ENCODE measurements at regions not wholly inside any gene's neighbourhood (a gene's known extent, or its start where the extent isn't known, plus 50 kb on each side); places are given as distances from the start of the nearest gene placed in this dataset.

DNA sequence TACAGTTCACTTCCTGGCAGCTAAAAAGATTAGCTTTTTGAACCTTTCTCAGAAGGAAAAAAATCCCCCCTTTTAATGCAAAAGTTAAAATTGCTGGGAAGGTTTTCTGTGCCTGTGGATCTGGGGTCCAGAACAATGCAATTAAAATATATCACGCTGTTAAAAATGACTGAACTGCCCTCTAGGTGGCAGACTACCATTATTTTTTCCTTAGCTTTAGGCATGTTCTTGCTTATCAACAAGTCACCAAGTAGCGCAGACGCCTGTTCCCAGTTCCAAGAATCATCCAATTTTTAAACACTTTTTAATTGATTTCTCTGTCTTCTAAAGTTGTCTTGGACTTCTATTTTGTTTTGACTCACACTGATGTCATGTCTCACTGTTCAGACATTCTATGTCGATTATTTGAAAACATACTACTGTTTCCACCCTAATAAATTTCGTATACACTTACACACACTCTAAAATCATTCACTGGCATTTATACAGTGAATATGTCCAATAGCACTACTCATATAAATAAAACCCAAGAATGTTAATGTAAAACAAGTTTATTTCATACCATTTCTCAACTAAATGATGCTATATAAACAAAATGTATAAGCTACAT, 661.6 kb downstream of the RAPGEF2 start:
- Histone ChIP-seq H3K4me3 (ENCODE audit: low read length) (no peak overlapping the region), H3K9ac (ENCODE audit: low read length) (no peak overlapping the region), H3K27me3 (ENCODE audit: control insufficient read depth, insufficient read depth, low read length) (no peaks in the 10 kb centered on the region), H3K36me3 (ENCODE audit: control insufficient read depth, low read depth, low read length) (no peaks in the 10 kb centered on the region), H3K9me3 (ENCODE audit: control insufficient read depth, low read depth, low read length) (peaks cover 6% of the 10 kb centered on the region), H3K4me1 (ENCODE audit: control insufficient read depth, low read depth, low read length) (no peaks in the 10 kb centered on the region), H3K27ac (ENCODE audit: low read length) (no peak overlapping the region)

DNA sequence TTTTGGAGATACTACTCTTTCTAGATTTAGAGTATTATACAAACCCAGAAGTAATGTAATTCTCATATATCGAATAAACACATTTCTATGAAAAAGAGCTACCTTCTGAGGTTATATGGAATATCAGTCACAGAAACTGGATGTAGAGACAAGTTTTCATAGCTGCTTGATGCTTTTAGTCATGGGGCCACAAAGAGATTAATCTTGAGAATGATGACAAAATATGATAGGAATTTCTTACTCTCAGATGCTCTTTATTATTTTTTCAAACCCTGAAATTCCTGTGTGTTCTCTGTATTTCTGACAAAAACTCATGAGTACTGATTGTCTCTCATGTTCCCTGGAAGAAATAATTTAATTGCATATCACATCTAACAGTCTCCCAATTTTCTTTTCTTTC, 662.5 kb downstream of the RAPGEF2 start:
- Histone ChIP-seq H3K4me1 (ENCODE audit: control insufficient read depth, low read depth, low read length) (no peaks in the 10 kb centered on the region), H3K36me3 (ENCODE audit: control insufficient read depth, low read depth, low read length) (no peaks in the 10 kb centered on the region), H3K4me3 (ENCODE audit: low read length) (no peak overlapping the region), H3K27ac (ENCODE audit: low read length) (no peak overlapping the region), H3K9ac (ENCODE audit: low read length) (no peak overlapping the region), H3K9me3 (ENCODE audit: control insufficient read depth, low read depth, low read length) (peaks cover 6% of the 10 kb centered on the region), H3K27me3 (ENCODE audit: control insufficient read depth, insufficient read depth, low read length) (no peaks in the 10 kb centered on the region)

DNA sequence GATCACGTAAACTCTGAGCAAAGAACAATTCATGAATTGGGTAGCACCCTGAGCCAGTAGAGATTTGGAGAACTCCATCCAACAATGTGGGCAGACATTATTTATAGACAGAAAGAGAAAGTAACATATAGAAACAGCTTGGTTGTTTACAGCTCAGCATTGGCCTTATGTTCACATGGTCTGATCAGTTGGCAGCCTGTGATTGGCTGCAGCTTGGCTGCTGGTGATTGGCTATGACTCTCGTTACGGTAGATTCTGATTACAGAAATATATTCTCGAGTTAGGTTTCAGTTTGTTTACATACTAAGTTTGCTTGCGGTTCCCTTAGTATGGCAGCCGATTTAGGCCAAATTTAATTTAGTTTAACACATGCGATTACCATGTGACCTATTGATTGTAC, 663.4 kb downstream of the RAPGEF2 start:
- Histone ChIP-seq H3K4me1 (ENCODE audit: control insufficient read depth, low read depth, low read length) (no peaks in the 10 kb centered on the region), H3K27me3 (ENCODE audit: control insufficient read depth, insufficient read depth, low read length) (no peaks in the 10 kb centered on the region), H3K4me3 (ENCODE audit: low read length) (no peak overlapping the region), H3K36me3 (ENCODE audit: control insufficient read depth, low read depth, low read length) (no peaks in the 10 kb centered on the region), H3K27ac (ENCODE audit: low read length) (no peak overlapping the region), H3K9ac (ENCODE audit: low read length) (no peak overlapping the region), H3K9me3 (ENCODE audit: control insufficient read depth, low read depth, low read length) (peaks cover 6% of the 10 kb centered on the region)

DNA sequence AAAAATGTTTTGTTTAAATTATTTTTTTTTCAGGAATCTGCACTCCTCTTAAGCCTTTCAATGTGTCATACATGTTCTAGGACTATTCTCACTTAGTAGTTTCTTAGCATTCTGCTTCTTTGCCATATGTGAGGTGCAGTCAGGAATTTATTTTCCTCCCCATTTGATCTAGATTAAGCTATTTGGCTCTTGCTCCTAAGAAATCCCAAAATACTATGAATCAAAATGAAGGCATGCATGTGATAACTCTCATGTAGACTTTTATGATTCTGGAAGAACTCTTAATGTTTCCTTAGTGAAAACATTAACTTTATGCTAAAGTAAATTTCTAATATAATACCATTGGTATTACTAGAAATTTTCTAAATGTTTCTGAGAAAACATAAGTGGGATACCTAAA, 664.5 kb downstream of the RAPGEF2 start:
- no peaks in the 10 kb centered on the region for H3K27me3 ChIP-seq (ENCODE audit: control insufficient read depth, insufficient read depth, low read length)
- H3K4me1 ChIP-seq (ENCODE audit: control insufficient read depth, low read depth, low read length), result no peaks in the 10 kb centered on the region
- H3K9me3 ChIP-seq (ENCODE audit: control insufficient read depth, low read depth, low read length), result peaks cover 6% of the 10 kb centered on the region
- no peak overlapping the region for H3K27ac ChIP-seq (ENCODE audit: low read length)
- H3K36me3 ChIP-seq (ENCODE audit: control insufficient read depth, low read depth, low read length), result no peaks in the 10 kb centered on the region
- no peak overlapping the region for H3K9ac ChIP-seq (ENCODE audit: low read length)
- H3K4me3 ChIP-seq (ENCODE audit: low read length), result no peak overlapping the region

DNA sequence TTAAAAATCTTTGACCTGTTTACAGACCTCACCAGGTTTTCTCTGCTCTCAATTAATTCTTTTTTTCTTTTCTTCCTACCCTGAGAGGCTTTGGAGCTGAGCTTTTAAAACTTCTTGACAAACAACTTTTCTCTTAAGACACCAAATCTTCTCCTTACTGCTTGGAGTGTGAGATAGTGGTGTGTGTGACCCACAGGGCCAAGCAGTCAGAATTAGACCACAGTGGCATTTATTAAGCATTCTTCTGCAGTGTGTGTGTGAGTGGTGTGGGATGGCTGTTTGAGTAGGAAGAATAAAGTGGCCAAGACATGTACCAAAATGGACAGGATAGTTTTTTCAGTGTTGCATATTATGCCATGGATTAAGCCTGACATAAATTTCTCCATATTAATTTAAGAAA, 665.1 kb downstream of the RAPGEF2 start:
- H3K4me1 ChIP-seq (ENCODE audit: control insufficient read depth, low read depth, low read length), result no peaks in the 10 kb centered on the region
- peaks cover under 1% of the 10 kb centered on the region for H3K9me3 ChIP-seq (ENCODE audit: control insufficient read depth, low read depth, low read length)
- H3K27me3 ChIP-seq (ENCODE audit: control insufficient read depth, insufficient read depth, low read length), result no peaks in the 10 kb centered on the region
- no peak overlapping the region for H3K27ac ChIP-seq (ENCODE audit: low read length)
- H3K4me3 ChIP-seq (ENCODE audit: low read length), result no peak overlapping the region
- H3K9ac ChIP-seq (ENCODE audit: low read length), result no peak overlapping the region
- no peaks in the 10 kb centered on the region for H3K36me3 ChIP-seq (ENCODE audit: control insufficient read depth, low read depth, low read length)

DNA sequence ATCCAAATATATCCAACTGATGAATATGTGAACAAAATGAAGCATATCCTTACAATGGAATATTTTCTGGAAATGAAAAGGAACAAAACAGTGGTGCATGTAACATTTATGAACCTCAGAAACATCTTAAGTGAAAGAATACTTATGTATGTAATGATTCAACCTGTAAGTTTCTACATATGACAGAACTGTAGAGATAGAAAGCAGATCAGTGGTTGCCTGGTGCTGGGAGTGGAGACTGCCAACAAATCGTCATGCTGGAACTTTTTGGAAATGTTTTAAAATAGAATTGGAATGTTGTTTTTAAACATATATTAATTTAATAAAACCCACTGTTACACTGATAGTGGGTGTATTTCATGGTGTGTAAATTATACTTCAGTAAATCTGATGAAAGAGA, 667.5 kb downstream of the RAPGEF2 start:
- H3K27ac ChIP-seq (ENCODE audit: low read length), result no peak overlapping the region
- no peaks in the 10 kb centered on the region for H3K4me1 ChIP-seq (ENCODE audit: control insufficient read depth, low read depth, low read length)
- no peaks in the 10 kb centered on the region for H3K27me3 ChIP-seq (ENCODE audit: control insufficient read depth, insufficient read depth, low read length)

DNA sequence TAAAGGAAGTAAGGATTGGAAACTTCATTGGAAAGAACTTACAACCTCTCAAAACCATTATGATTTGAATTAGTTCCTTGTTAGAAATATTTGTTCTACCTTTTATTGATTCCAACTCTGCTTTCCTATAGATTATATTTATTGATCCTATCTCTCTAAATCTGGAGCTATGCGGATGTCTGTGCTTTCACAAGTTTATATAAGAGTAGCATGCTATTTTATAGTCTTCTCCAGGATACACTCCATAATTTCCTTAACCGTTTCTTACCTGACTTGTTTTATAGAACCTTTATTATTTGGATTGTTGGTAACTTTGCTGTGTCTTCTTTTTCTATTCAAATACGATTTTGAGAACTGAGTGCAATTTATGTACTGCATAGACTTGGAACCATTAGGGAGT, 668.1 kb downstream of the RAPGEF2 start:
- no peak overlapping the region for H3K27ac ChIP-seq (ENCODE audit: low read length)

More for the DNA sequence above, 667.5 kb downstream of the RAPGEF2 start:
- H3K9me3 ChIP-seq (ENCODE audit: control insufficient read depth, low read depth, low read length), result no peaks in the 10 kb centered on the region
- no peak overlapping the region for H3K4me3 ChIP-seq (ENCODE audit: low read length)
- H3K36me3 ChIP-seq (ENCODE audit: control insufficient read depth, low read depth, low read length), result no peaks in the 10 kb centered on the region
- no peak overlapping the region for H3K9ac ChIP-seq (ENCODE audit: low read length)

DNA sequence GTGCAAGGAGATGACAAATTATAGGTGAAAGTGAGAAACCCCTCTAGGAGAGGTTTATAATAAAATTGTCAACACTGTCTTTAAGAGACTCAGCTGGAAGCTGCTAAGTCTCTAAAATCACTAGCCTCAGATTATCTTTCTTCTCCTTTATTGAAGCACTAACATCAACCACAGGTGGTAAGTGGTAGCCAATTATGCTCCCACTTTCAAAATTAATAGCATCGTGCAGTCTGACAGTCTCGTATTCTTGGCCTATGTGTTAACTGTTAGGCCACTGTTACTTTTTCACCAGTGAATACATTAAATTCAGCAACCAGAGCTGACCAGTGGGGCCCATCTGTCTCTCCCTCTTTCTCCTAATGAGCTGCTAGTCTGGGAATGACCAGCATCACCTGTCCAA, 674.1 kb downstream of the RAPGEF2 start:
- Histone ChIP-seq H3K27ac (ENCODE audit: low read length) (no peak overlapping the region), H3K36me3 (ENCODE audit: control insufficient read depth, low read depth, low read length) (no peaks in the 10 kb centered on the region), H3K4me1 (ENCODE audit: control insufficient read depth, low read depth, low read length) (no peaks in the 10 kb centered on the region), H3K9me3 (ENCODE audit: control insufficient read depth, low read depth, low read length) (no peaks in the 10 kb centered on the region), H3K4me3 (ENCODE audit: low read length) (no peak overlapping the region), H3K27me3 (ENCODE audit: control insufficient read depth, insufficient read depth, low read length) (no peaks in the 10 kb centered on the region), H3K9ac (ENCODE audit: low read length) (no peak overlapping the region)

More for the DNA sequence above, 668.1 kb downstream of the RAPGEF2 start:
- Histone ChIP-seq H3K36me3 (ENCODE audit: control insufficient read depth, low read depth, low read length) (no peaks in the 10 kb centered on the region), H3K4me1 (ENCODE audit: control insufficient read depth, low read depth, low read length) (no peaks in the 10 kb centered on the region), H3K9me3 (ENCODE audit: control insufficient read depth, low read depth, low read length) (no peaks in the 10 kb centered on the region), H3K27me3 (ENCODE audit: control insufficient read depth, insufficient read depth, low read length) (no peaks in the 10 kb centered on the region), H3K4me3 (ENCODE audit: low read length) (no peak overlapping the region), H3K9ac (ENCODE audit: low read length) (no peak overlapping the region)

DNA sequence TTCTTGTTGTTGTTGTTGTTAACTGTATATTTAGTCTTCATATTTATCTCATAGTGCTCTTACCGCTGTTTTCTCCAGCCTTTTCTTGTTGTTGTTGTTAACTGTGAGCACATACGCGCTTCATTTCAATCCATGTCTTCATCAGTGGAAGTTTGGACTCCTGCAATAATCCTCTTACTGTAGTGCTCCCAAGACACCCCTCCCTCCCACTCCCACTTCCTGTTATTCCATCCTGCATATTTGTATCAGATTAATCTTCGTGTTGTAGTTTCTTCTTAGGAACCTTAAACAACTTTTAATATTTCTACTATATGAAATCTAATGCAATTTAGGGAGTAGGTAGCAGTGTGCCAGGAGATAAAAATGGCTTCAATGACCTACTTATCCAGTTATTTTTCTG, 674.8 kb downstream of the RAPGEF2 start:
- Histone ChIP-seq H3K9ac (ENCODE audit: low read length) (no peak overlapping the region), H3K4me3 (ENCODE audit: low read length) (no peak overlapping the region), H3K27ac (ENCODE audit: low read length) (no peak overlapping the region), H3K9me3 (ENCODE audit: control insufficient read depth, low read depth, low read length) (no peaks in the 10 kb centered on the region), H3K36me3 (ENCODE audit: control insufficient read depth, low read depth, low read length) (no peaks in the 10 kb centered on the region), H3K4me1 (ENCODE audit: control insufficient read depth, low read depth, low read length) (no peaks in the 10 kb centered on the region), H3K27me3 (ENCODE audit: control insufficient read depth, insufficient read depth, low read length) (no peaks in the 10 kb centered on the region)

DNA sequence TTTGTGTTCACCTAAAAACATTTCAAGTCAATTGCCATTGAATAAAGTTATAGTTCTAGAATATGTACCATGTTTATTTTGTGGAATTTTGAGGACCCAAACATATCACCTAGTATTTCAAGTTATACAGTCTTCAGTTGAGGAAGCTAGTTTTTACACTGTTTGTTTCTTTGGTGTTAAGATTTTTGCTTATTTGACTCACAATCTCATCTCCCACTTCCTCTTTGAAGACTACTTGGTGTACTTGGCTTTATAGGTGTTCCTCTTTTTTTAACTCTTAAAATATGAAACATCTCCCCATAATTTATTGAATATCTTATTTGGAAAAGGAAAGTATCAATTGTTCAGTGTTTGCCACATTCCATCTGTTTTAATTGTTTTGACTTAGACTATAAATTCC, 675.4 kb downstream of the RAPGEF2 start:
- no peaks in the 10 kb centered on the region for H3K36me3 ChIP-seq (ENCODE audit: control insufficient read depth, low read depth, low read length)
- no peaks in the 10 kb centered on the region for H3K27me3 ChIP-seq (ENCODE audit: control insufficient read depth, insufficient read depth, low read length)
- H3K4me1 ChIP-seq (ENCODE audit: control insufficient read depth, low read depth, low read length), result no peaks in the 10 kb centered on the region
- no peak overlapping the region for H3K4me3 ChIP-seq (ENCODE audit: low read length)
- H3K9ac ChIP-seq (ENCODE audit: low read length), result no peak overlapping the region
- no peaks in the 10 kb centered on the region for H3K9me3 ChIP-seq (ENCODE audit: control insufficient read depth, low read depth, low read length)
- H3K27ac ChIP-seq (ENCODE audit: low read length), result no peak overlapping the region

DNA sequence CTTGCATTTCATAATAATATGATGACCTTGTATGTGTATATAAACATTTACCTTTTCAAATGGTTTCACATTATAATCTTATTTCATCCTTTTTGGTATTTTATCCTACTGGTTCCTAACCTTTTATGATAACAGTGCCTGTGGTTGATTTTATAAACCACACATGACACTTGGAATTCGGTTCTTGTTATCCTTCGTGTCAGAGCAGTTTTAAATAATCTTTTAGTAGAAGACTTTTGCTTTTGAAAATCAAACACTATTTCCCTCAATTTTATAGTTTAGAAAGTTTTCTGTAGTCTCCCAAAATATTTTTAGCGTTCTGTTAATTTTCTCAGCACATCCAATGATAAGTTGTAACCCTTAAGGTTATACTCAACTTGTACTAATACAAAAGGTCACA, 676.8 kb downstream of the RAPGEF2 start:
- Histone ChIP-seq H3K27me3 (ENCODE audit: control insufficient read depth, insufficient read depth, low read length) (no peaks in the 10 kb centered on the region), H3K9me3 (ENCODE audit: control insufficient read depth, low read depth, low read length) (no peaks in the 10 kb centered on the region), H3K36me3 (ENCODE audit: control insufficient read depth, low read depth, low read length) (no peaks in the 10 kb centered on the region), H3K4me1 (ENCODE audit: control insufficient read depth, low read depth, low read length) (no peaks in the 10 kb centered on the region), H3K27ac (ENCODE audit: low read length) (no peak overlapping the region), H3K4me3 (ENCODE audit: low read length) (no peak overlapping the region), H3K9ac (ENCODE audit: low read length) (no peak overlapping the region)

DNA sequence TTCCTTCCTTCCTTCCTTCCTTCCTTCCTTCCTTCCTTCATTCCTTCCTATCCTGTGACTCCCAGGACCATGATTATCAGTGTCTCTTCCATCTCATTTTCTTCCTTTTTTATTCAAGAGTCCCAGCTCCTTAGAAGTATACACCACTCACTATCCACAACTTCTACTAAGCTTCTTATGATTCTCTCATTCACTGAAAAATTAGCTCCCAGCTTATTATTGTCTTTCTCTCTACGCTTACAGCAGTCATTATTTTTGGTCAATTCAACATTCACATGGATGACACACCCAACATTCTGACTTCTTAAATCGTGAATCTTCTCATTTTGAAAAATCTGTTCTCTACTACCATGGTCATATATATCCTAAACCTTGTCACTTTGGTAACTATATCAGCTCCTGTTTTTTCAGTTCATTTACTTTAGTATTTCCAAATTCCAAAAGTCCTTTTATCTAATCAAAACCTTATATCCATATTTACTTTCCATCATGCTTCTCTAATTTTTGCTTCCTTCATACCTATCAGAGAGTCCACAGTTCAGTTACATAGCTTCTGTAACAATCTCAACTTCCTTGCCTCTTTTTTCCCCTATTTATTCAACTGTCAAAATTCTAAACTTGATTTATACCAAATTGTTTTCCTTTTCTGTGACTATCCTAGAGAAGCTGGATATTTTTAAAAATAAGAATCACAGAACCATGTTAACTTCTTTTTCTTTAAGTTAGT, 677.5 kb downstream of the RAPGEF2 start:
- no peaks in the 10 kb centered on the region for H3K9me3 ChIP-seq (ENCODE audit: control insufficient read depth, low read depth, low read length)
- H3K9ac ChIP-seq (ENCODE audit: low read length), result no peak overlapping the region
- H3K27me3 ChIP-seq (ENCODE audit: control insufficient read depth, insufficient read depth, low read length), result no peaks in the 10 kb centered on the region
- H3K4me3 ChIP-seq (ENCODE audit: low read length), result no peak overlapping the region
- H3K4me1 ChIP-seq (ENCODE audit: control insufficient read depth, low read depth, low read length), result no peaks in the 10 kb centered on the region
- no peaks in the 10 kb centered on the region for H3K36me3 ChIP-seq (ENCODE audit: control insufficient read depth, low read depth, low read length)
- H3K27ac ChIP-seq (ENCODE audit: low read length), result no peak overlapping the region

All from iPS-18a (cell line).